ENCODE measurements at regions not wholly inside any gene's neighbourhood (a gene's known extent, or its start where the extent isn't known, plus 50 kb on each side); places are given as distances from the start of the nearest gene placed in this dataset.
A peak's percentile ranks its signal among the peaks of the same experiment; 100 is the strongest.

- Histone ChIP-seq H3K27ac (no peak overlapping the region), H3K36me3 (ENCODE audit: insufficient read depth in 1 of 2, low read depth in 1 of 2) (no peaks in the 10 kb centered on the region), H3K9me3 (no peaks in the 10 kb centered on the region), H3K4me3 (no peak overlapping the region), H3K4me1 (peaks cover 6% of the 10 kb centered on the region), H3K27me3 (ENCODE audit: insufficient read depth in 3 of 3, low read length in 2 of 3) (no peaks in the 10 kb centered on the region)
- intact Hi-C loops (cut with DNase I): no loop called here
- TF ChIP-seq CTCF (IDR thresholded peaks at IDR 0.05): no peak
- 12 to 32% (median 19%) methylated on average over 1 of the region's 1 CpG for WGBS, 3 donors
- ATAC-seq: peak in 1 of 4 donors; percentile 19
- DNase-seq: no peak
Observed at GRCh38 chr12:58529114-58529665, 391.1 kb downstream of the LRIG3 start.

- peak in 2 of 4 donors; percentile 37 to 54 for ATAC-seq
- no peaks in the 10 kb centered on the region for H3K36me3 ChIP-seq (ENCODE audit: insufficient read depth in 1 of 2, low read depth in 1 of 2)
- H3K27ac ChIP-seq: no peak overlapping the region
- H3K4me1 ChIP-seq: peaks cover 6% of the 10 kb centered on the region
- no peak for TF ChIP-seq CTCF (IDR thresholded peaks at IDR 0.05)
- WGBS, 3 donors: 43 to 56% (median 54%) methylated on average over 6 of the region's 6 CpGs
- H3K27me3 ChIP-seq (ENCODE audit: insufficient read depth in 3 of 3, low read length in 2 of 3): no peaks in the 10 kb centered on the region
- no peak for DNase-seq
- no peaks in the 10 kb centered on the region for H3K9me3 ChIP-seq
- no peak overlapping the region for H3K4me3 ChIP-seq
- intact Hi-C loops (cut with DNase I): no loop called here
Observed at GRCh38 chr12:58529897-58530741, 390.2 kb downstream of the LRIG3 start.

GRCh38 chr12:58530742-58531062 is 389.6 kb downstream of the LRIG3 start:
- intact Hi-C loops (cut with DNase I): no loop called here
- no peak for TF ChIP-seq CTCF (IDR thresholded peaks at IDR 0.05)
- H3K9me3 ChIP-seq: no peaks in the 10 kb centered on the region
- no peaks in the 10 kb centered on the region for H3K27me3 ChIP-seq (ENCODE audit: insufficient read depth in 3 of 3, low read length in 2 of 3)
- 93 to 97% (median 94%) methylated on average over 2 of the region's 2 CpGs for WGBS, 3 donors
- DNase-seq (no peak), ATAC-seq (no peak)
- peaks cover 6% of the 10 kb centered on the region for H3K4me1 ChIP-seq
- no peaks in the 10 kb centered on the region for H3K36me3 ChIP-seq (ENCODE audit: insufficient read depth in 1 of 2, low read depth in 1 of 2)
- H3K4me3 ChIP-seq: no peak overlapping the region
- no peak overlapping the region for H3K27ac ChIP-seq

GRCh38 chr12:58532855-58533608 is 387.3 kb downstream of the LRIG3 start:
- no peak for TF ChIP-seq CTCF (IDR thresholded peaks at IDR 0.05)
- no peak overlapping the region for H3K4me3 ChIP-seq
- H3K27me3 ChIP-seq (ENCODE audit: insufficient read depth in 3 of 3, low read length in 2 of 3): no peaks in the 10 kb centered on the region
- H3K9me3 ChIP-seq: no peaks in the 10 kb centered on the region
- no peak for ATAC-seq
- H3K36me3 ChIP-seq (ENCODE audit: insufficient read depth in 1 of 2, low read depth in 1 of 2): no peaks in the 10 kb centered on the region
- H3K4me1 ChIP-seq: peaks cover 6% of the 10 kb centered on the region
- no peak overlapping the region for H3K27ac ChIP-seq
- intact Hi-C loops (cut with DNase I): no loop called here
- no peak for DNase-seq
- WGBS, 3 donors: 89 to 92% (median 90%) methylated on average over 4 of the region's 4 CpGs
